HG02623 (cell line): ENCODE measurements at regions not wholly inside any gene's neighbourhood (a gene's known extent, or its start where the extent isn't known, plus 50 kb on each side); places are given as distances from the start of the nearest gene placed in this dataset.

Source experiments
- ATAC-seq: cut with Tn5 transposase; IDR thresholded peaks from one replicate; pipeline ENCODE4 v1.9.1; 2021; ENCODE audit warnings: moderate library complexity; ENCODE audit not compliant: unreplicated experiment

- ATAC-seq = no peak
These were observed 203.6 kb upstream of the NPSR1 start for GRCh38 chr7:34454381-34454780.

GRCh38 chr7:34457329-34457728 lies 200.7 kb upstream of the NPSR1 start:
- ATAC-seq = no peak

- ATAC-seq = no peak
These were observed 194.2 kb upstream of the NPSR1 start for GRCh38 chr7:34463830-34464229.

DNA sequence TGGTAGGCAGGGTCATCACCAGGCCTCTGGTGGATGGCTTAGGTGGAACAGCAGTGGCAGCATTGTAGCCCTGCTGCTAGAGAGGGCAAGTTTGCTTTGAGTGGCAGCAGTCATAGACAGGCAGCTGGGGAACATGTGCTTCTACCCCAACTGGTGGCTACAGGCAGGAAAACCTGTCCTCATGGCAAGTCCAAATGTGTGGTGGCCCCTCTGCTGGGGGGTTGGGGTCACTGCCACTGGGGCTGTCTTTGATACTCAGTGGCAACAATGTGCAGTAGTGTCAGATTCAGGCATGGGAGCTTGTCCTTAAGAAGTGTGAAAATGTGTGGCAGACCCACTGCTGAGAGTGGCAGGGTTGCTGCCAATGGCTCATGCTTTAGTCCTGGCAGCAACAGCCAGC lies 186.2 kb upstream of the NPSR1 start:
- no peak for ATAC-seq

GRCh38 chr7:34486371-34486770 lies 171.6 kb upstream of the NPSR1 start:
- no peak for ATAC-seq

GRCh38 chr7:34487391-34488115 lies 170.5 kb upstream of the NPSR1 start:
- ATAC-seq = no peak

- ATAC-seq = no peak
These were observed 169.3 kb upstream of the NPSR1 start for GRCh38 chr7:34488766-34489165.

DNA sequence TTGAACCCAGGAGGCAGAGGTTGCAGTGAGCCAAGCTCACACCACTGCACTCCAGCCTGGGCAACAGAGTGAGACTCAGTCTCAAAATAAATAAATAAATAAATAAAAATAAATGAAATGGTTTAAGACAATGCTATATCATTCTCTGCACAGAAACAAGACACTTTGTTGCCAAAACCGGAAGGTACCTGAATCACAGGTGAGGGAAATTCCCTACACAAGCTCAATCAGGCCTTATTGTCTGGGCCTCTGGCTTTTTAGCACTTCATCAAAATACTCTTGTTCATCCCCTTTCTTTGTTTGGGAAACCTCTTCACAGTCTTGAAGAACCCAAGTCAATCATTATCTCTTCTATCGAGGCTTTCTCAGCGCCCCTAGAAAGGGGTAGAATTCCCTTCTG lies 166.1 kb upstream of the NPSR1 start:
- ATAC-seq = no peak

DNA sequence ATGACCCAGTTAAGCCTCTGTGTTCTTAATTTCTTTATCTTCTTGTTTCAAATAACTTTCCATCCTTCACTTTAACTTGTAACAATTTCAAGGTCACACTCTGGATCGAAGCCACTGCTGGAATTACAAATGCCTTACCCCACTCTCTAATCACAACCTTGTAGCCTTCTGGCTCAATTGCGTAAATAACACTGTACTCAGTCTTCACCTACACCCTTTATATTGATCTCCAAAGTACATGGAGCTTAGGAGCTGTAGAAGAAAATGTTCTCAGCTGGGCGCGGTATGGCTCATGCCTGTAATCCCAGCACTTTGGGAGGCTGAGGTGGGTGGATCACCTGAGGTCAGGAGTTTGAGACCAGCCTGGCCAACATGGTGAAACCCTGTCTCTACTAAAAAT lies 164.3 kb upstream of the NPSR1 start:
- ATAC-seq = no peak

DNA sequence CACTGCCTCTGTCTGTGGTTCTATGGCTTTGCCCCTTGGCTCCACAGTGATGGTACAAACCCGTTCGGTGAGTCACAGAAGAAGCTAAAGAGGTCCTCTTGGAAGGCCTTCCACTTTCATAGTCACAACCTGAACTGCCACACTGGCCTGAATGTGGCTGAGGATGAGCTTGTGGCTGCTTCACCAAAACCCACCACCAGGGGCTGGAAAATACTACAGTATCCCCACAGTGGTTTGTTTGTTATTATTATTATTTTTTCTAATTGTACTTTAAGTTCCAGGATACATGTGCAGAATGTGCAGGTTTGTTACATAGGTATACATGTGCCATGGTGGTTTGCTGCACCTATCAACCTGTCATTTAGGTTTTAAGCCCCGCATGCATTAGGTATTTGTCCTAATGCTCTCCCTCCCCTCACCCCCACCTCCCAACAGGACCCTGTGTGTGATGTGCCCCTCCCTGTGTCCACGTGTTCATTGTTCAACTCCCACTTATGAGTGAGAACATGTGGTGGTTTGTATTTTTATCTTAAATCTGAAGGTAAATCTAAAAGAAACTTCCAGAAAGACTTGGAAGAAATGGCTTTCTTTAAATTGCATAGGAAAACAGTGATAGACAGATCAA lies 160.8 kb upstream of the NPSR1 start:
- no peak for ATAC-seq

GRCh38 chr7:34501156-34501555 lies 156.9 kb upstream of the NPSR1 start:
- ATAC-seq = no peak

GRCh38 chr7:34507191-34507590 lies 150.8 kb upstream of the NPSR1 start:
- no peak for ATAC-seq

- ATAC-seq = no peak
These were observed 134.6 kb upstream of the NPSR1 start for GRCh38 chr7:34523226-34523918.

GRCh38 chr7:34530259-34530658 lies 127.8 kb upstream of the NPSR1 start:
- no peak for ATAC-seq

- ATAC-seq = no peak
These were observed 119.0 kb upstream of the NPSR1 start for GRCh38 chr7:34539003-34539402.

DNA sequence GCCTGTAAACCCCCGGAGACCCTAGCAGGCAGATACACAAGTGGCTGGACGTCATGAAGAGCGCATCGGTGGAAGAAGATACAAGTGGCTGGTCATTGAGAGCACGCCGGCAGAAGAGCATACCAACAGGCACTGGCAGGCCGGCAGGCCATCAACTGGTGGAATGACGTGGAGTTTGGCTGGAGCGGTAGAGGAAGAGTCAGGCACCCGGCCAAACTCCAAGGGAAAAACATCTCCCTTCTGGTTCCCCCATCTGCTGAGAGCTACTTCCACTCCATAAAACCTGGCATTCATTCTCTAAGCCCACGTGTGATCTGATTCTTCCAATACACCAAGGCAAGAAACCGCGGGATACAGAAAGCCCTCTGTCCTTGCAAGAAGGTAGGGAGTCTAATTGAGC lies 113.4 kb upstream of the NPSR1 start:
- ATAC-seq = no peak

DNA sequence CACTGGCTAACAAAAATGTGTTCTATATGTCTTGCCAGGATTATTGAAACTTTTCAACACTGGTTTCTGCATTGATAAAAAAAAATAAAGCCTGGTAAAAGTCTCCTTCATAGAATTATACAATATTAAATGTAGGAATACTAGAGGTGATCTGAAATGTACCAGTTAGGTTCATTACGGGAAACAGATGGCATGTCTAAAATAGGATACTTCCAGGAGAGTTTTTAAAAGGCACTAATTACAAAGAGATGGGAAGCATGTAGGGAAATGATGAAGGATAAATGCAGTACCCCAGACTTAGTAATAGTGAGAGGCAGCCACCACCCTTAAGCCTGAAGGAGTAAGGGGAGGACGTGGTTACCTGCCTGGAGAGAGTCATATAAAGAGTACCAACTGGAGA lies 107.0 kb upstream of the NPSR1 start:
- ATAC-seq = no peak

DNA sequence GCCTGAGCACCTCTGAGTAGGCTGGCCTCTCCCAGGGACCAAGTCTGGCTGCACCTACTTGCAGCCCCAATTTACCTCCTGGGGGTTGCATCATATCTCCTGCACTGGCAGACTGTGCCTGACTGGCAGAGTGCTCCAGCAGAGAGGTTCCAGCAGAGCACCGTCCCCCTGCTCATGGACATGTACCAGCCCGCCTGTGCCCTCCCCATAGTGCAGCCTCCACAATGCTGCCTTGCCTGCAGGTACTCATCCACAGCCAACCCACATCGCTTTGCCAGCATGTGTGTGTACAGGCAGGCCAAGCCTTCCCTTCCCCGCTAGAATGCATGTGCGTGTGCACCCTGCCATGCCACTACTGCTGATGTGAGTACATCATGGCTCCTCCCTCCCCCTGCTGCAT lies 105.5 kb upstream of the NPSR1 start:
- ATAC-seq = no peak

GRCh38 chr7:34558022-34558421 lies 100.0 kb upstream of the NPSR1 start:
- ATAC-seq = no peak

DNA sequence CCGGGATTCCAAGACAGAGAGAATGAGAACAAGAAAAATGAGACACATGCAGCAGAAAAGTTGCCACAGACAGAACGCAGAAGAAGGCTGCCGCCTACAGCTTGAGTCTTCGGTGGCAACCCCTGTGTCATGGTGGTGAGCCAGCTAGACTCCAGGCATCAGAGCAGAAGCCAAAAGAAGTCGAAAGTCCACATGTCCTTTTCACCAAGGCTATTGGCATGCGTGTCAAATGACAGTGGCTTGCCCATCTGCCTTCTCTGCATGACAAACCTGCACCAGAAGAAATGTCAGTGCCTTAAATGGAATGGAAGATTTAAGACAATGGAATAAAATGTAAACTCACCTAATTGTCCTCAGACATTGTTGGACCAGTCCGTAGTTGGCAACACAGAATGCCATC lies 93.9 kb upstream of the NPSR1 start:
- no peak for ATAC-seq

- ATAC-seq = no peak
These were observed 90.1 kb upstream of the NPSR1 start for GRCh38 chr7:34567906-34568305.

DNA sequence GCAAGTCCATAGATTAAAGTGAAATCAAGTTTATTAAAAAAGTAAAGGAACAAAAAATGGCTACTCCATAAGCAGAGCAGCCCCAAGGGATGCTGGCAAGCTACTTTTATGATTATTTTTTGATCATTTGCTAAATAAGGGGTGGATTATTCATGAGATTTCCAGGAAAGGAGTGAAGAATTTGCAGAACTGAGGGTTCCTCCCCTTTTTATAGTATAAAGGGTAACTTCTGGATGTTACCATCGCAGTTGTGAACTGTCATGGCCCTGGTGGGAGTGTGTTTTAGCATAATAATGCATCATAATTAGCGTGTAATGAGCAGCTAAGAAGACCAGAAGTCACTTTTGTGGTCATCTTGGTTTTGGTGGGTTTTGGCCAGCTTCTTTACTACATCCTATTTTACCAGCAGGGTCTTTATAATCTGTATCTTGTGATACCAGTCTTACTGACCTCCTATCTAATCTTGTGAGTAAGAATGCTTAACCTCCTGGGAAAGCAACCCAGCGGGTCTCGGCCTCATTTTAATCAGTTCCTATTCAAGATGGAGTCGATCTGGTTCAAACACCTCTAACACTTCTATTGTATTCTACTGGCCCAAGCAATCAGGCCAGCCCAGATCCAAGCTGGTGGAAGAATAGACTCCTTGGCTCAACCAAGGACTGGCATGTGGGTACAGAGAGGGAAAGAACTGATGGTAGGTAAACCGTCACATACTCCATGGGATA lies 87.9 kb upstream of the NPSR1 start:
- no peak for ATAC-seq
